ENCODE measurements at regions not wholly inside any gene's neighbourhood (a gene's known extent, or its start where the extent isn't known, plus 50 kb on each side); places are given as distances from the start of the nearest gene placed in this dataset.
"Not testable (repeated sequence)": the region's sequence is repeated elsewhere in the genome, so short reads cannot be mapped to it uniquely, and the experiment has no call there.

GRCh38 chr5:115423541-115423940 is 121.0 kb downstream of the FEM1C start:
- no peak for TF ChIP-seq CTCF (IDR thresholded peaks at IDR 0.05; ENCODE audit: insufficient read depth, low read length)
- peak; percentile 64 for DNase-seq (ENCODE audit: low read depth)
- H3K4me3 ChIP-seq (ENCODE audit: low read depth, low read length), result no peak overlapping the region

DNA sequence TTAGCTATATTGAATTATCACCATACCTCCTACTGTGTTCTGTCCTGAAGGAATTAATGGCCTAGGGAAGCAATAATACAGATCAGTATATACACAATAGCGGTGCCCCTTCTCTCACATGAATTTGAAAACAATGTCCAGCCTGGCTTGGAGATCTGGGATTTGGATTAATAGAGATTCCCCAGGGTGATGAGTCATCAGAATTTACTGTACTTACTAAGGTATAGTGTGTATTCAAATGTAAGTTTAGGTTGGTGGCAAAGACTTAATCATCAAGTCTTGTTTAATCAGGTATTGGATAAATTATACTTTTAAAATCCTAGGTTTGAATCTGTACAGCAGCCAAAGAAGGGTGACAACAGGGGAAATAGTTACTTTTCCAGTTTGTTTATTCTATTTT is 121.5 kb downstream of the FEM1C start:
- peak; percentile 64 for DNase-seq (ENCODE audit: low read depth)
- no peak overlapping the region for H3K4me3 ChIP-seq (ENCODE audit: low read depth, low read length)
- no peak for TF ChIP-seq CTCF (IDR thresholded peaks at IDR 0.05; ENCODE audit: insufficient read depth, low read length)

DNA sequence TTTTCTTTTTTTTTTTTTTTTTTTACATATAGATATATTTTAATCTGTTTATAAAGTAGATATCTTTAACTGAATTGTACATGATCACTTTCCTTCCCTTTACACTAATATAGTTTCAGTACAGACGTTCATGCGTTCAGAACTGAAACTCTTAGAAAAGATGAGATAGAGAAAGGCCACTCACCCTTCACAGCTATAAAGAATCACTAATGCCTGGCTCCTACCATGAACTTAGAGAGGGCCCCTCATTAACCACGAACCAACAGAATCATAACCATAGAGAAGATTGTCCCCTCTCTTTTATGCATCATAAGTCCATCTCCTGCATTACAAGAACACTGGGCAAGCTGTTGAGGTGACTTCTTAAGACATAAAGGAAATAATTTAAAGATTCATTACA is 123.8 kb downstream of the FEM1C start:
- H3K4me3 ChIP-seq (ENCODE audit: low read depth, low read length); DNase-seq (ENCODE audit: low read depth): not testable (repeated sequence)

GRCh38 chr5:115419846-115420585 is 123.6 kb upstream of the CCDC112 start:
- H3K4me3 ChIP-seq (ENCODE audit: low read depth, low read length), result no peak overlapping the region
- peak; percentile 98 for DNase-seq (ENCODE audit: low read depth)
- TF ChIP-seq CTCF (IDR thresholded peaks at IDR 0.05; ENCODE audit: insufficient read depth, low read length), result no peak

- H3K4me3 ChIP-seq (ENCODE audit: low read depth, low read length), result no peak overlapping the region
- DNase-seq (ENCODE audit: low read depth), result no peak
- TF ChIP-seq CTCF (IDR thresholded peaks at IDR 0.05; ENCODE audit: insufficient read depth, low read length), result no peak
Observed at GRCh38 chr5:115418788-115419187, 122.3 kb upstream of the CCDC112 start.

DNA sequence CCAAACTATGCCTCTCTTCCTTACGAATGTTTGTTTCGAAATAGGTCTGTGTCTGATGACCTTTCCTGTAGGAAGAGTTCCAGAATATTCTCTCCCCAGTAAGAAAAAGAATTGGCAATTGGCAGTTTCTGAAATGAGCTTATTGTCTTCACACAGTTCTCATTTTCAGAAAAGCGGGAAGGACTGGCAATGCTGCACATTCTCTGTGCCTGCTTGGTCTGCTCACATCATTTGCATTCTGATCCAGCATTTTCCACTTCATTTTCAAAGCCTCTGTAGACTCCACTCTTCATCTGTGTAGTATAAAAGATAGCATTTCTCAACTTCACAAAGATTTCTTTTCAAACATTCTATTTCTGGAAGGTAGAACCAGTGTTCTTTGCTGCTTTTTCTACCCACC is 120.6 kb upstream of the CCDC112 start:
- DNase-seq (ENCODE audit: low read depth), result peak; percentile 31
- TF ChIP-seq CTCF (IDR thresholded peaks at IDR 0.05; ENCODE audit: insufficient read depth, low read length), result no peak
- H3K4me3 ChIP-seq (ENCODE audit: low read depth, low read length), result no peak overlapping the region

DNA sequence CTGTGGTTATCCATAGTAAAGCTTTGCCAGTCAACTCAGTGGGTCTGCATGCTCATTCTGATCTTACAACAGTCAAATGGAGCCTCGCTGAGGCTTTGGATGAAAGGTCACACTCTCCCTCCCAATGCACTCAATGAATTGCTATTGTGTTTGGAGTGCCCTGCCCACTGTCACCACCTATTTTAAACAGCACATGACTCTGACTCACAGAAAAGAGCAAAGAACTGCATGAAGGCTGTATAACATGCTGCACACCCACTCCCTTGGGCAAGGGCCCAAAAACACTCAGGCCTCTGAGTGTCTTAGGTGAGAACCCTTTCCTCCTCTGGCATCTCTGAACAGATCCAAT is 118.7 kb upstream of the CCDC112 start:
- no peak for TF ChIP-seq CTCF (IDR thresholded peaks at IDR 0.05; ENCODE audit: insufficient read depth, low read length)
- H3K4me3 ChIP-seq (ENCODE audit: low read depth, low read length), result no peak overlapping the region
- DNase-seq (ENCODE audit: low read depth), result peak; percentile 81

Measured in fibroblast of the aortic adventitia (primary cell).